Posterior vena cava (tissue), 2 donors: ENCODE measurements at regions not wholly inside any gene's neighbourhood (a gene's known extent, or its start where the extent isn't known, plus 50 kb on each side); places are given as distances from the start of the nearest gene placed in this dataset.
"Not testable (repeated sequence)": the region's sequence is repeated elsewhere in the genome, so short reads cannot be mapped to it uniquely, and the experiment has no call there.

Experiments used
- DNase-seq: peaks from one replicate; pipeline ENCODE4 v3.0.0-alpha.2; 2020; ENCODE audit warnings: low spot score
- intact Hi-C, 2 donors: fragments of 100-400 bp; cut with DNase I; formaldehyde crosslinking; loops; one replicate each; pipeline versions ENCODE4 v1.14.1 to v1.14.2; 2022 to 2023
- donor health status: DM: yes; HTN: yes; CAD: no.
- donor health status: DM: yes; HTN: yes; CAD: no.

DNA sequence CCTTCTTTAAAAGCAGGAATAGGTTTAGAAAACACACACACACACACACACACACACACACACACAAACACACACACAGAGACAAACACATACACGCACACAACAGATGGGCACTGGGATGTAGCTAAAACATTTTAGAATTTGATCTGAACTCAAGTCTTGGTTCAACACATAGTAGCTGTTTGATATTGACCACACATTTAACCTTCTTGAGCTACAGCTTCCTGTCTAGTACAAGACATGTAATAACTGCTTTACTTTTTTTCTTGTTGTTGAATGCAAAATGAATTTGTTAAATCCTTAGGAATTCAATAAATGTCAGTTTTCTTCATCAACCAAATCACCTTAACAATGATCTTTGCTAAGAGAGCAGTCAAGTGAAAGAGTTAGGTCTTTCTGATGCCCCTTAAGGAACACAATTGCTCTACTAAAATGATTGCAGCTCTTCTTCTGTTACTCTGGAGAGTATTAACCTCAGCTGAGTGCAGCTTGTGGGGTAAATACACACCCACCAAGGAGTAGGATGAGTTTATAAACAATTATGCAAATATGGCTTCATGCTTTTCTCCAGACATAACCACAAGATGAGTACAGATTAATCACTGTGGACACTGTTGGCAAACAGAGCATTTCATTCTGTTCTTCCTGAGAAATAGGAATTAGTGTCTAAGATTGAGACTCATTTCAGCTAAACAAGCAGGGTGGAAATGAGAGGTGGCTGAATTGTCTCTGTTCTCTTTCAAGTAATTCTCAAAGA lies 302.9 kb upstream of the PAPPA start:
- no peak for DNase-seq
- intact Hi-C loops, result no loop called here

DNA sequence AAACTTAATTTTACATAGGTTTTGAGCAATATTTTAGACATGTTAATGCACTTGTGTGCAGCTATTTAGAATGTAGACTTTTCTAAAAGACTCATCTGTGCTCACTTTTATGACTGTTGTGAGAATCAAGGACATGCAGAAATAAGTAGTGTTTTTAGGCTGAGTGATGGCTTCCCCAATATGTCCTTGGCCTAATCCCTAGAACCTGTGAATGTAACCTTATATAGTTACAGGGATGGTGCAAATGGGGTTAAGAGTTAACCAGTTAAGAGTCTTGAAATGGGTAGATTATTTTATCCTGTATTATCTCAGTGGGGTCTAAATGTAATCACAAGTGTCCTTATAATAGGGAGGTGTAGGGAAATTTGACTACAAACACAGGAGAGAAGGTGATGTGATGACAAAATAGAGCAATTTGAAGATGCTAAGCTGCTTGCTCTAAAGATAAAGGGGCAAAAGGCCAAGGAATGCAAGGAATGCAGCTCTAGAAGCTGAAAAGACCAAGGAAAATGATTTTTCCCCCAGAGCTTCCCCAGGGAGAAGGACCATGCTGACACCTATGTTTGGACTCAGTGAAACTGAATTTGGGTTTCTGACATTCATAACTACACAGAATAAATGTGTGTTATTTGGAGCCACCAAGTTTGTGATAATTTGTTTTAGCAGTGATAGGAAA lies 298.0 kb upstream of the PAPPA start:
- no peak for DNase-seq

DNA sequence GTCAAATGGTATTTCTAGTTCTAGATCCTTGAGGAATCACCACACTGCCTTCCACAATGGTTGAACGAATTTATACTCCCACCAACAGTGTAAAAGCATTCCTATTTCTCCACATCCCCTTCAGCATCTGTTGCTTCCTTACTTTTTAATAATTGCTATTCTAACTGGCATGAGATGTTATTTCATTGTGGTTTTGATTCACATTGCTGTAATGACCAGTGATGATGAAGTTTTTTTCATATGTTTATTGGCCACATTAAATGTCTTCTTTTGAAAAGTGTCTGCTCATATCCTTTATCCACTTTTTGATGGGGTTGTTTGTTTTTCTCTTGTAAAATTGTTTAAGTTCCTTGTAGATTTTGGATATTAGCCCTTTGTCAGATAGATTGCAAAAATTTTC lies 295.2 kb upstream of the PAPPA start:
- DNase-seq, intact Hi-C loops: not testable (repeated sequence)

More for the DNA sequence above, 298.0 kb upstream of the PAPPA start:
- intact Hi-C loops, result no loop called here

DNA sequence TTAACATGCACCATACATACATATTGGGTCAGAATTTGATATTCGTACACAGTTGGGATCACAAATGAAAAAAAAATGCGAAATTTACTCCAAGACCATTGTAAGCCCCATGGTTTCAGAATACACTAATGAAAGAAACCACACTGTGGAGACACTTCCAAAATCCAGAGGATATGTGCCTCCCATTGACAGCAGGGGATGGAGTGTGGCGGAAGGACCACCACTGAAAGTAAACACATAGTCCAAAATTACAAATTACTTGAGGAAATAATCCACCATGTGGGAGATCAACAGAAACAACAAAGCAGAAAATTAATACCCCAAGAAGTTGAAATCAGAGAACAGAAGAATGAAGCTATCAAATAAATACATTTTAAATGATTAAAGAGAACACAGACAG lies 291.6 kb upstream of the PAPPA start:
- no peak for DNase-seq
- intact Hi-C loops, result no loop called here

DNA sequence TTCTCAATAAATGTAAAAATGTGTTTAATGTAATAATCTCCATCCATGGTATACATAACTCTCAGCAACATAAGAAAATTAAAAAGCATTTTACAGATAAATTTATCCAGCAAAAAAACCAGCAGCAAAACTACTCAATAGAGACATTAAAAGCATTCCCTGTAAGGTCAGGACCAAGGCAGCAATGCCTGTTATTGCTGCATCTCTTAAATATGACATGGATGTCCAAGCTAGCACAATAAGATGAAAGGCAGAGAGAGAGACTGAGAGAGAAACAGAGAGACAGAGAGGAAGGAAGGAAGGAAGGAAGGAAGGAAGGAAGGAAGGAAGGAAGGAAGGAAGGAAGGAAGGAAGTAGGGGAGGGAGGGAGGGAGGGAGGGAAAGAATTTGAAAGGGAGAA lies 289.0 kb upstream of the PAPPA start:
- intact Hi-C loops, result no loop called here
- DNase-seq, result no peak

DNA sequence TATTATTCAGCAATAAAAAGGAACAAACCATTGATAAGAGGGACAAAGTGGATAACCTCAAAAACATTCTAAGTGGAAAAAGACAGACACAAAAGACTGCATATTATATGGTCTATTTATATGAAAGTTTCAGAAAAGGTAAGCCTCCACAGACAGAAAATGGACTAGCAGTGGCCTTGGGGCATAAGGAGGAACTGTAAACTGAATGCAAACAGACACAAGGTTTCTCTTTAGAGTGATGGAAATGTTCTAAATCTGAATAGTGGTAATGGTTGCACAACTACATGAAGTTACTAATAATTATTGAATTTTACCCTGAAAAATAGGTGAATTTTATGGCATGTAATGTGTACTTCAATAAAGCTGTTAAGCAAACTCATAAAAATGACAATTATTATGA lies 286.3 kb upstream of the PAPPA start:
- intact Hi-C loops, result no loop called here
- DNase-seq, result no peak

DNA sequence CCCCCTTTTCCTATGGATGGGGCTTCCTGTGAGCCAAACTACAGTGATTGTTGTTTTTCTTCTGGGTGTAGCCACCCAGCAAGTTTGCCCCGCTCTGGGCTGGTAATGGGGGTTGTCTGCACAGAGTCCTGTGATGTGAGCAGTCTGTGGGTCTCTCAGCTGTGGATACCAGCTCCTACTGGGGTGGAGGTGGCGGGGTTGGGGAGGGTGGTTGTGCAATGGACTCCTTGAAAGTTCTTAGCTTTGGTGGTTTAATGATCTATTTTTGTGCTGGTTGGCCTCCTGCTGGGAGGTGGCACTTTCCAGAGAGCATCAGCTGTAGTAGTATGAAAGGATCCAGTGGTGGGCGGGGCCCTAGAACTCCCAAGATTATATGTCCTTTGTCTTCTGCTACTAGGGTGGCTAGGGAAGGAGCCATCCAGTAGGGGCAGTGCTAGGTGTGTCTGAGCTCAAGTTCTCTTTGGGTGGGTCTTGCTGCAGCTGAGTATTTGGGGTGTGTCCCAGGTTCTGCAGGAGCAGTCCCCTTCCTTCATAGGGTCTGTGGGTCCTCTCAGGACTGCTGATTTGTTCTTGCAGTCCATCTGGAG lies 275.6 kb upstream of the PAPPA start:
- intact Hi-C loops, result no loop called here
- DNase-seq, result no peak

DNA sequence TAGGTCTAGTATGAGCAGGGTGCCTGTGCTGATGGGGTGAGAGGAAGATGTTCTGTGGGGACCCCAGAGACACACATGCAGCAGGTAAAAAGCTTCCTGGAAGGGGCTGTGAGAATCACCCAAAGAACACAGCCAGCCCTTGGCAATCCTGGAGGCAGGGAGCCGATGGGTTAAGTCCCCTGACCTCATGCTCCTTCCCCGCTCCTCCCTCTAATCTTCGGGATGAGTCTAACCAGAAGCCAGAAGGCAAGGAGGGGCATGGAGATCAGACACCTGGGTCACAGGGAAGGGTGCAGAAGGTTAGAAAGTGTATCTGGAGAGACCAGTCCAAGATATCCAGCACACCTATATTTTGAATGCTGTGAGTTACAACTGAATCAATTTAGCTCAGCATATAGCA lies 274.1 kb upstream of the PAPPA start:
- no peak for DNase-seq
- intact Hi-C loops, result no loop called here

DNA sequence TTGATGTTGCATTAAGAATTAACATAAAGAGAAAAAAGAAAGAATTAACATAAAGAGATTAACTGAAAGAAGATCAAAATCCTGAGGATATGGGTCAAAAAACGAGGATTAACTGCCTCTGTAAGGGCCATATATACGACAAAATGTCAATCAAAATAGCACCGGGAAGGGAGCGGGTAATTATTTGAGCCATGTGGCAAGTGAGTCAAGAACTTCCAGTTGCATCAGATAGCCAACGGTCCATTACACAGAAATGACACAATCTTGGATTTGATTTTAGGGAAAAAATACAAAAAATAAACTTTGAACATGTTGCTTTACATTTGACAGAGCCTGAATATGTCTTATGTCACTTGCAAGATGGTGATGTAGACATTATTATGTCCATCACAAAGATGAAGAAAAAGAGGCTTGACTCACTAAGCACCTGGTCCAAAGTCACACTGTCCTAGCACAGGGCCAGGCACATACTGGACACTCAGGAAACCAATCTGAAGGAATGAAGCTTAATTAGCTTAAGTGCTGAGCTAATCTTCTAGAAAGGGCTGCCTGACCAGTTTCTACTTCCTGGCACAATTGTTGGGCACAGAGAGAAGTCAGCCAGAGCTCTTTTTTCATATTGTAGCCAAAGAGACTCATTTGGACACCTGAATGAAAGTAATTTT lies 273.2 kb upstream of the PAPPA start:
- DNase-seq, result no peak
- intact Hi-C loops, result no loop called here

DNA sequence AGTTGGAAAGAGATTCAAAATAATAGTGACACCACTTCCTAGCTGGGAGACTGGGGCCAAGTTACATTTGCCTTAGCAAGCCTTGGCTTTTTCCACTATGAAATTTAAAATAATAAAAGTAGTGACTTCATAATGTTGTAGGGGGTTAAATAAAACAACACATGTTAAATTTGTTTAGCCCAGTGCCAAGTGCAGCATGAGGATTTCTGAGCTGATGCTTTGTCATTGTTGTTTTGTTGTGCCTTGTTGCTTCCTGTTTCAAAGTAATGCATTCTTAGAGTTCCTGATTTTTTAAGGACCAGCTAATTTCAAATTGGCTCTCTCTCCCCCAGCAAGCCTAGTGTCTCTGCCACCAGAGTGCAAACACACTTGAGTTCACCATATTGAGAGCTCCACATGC lies 270.7 kb upstream of the PAPPA start:
- DNase-seq, result no peak
- intact Hi-C loops, result no loop called here

DNA sequence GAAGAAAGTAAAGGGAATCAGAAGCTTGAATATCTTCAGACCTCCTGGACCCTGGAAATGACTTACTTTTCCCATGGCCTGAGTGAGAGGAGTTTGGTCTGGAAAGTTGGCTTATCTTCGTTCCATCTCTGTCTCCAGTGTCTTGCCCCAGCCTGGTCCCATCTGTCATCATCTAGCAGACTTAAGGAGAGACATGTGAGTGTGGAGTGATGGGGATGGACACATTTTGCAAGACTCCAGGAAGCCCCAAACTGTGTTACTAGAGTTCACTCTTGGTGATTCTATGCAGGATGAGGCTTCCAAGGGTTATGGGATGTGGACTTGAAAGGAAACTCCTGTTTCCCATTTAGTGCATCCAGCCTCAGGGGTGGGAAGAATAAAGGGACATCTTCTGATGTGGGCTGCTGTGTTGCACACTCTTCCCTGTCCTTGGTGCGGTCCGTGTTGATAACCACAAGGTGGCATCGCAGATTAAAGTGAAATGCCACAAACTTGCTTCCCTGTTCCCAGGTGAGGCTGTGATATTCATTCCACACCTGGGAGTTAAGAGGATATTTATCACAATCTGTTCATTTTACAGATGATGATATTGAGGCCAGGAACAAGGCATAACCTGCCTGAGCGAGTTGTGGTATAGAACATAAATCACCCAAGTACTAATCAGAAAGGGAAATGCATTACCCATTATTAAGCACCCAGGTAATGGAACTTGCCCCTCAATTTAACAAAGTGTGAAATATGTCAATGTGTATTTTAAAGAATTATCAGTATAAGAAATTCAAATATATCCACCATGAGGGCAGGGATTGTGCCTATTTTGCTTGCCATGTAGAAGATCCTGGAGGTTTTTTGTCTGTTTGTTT lies 269.9 kb upstream of the PAPPA start:
- DNase-seq, result no peak
- intact Hi-C loops, result no loop called here

DNA sequence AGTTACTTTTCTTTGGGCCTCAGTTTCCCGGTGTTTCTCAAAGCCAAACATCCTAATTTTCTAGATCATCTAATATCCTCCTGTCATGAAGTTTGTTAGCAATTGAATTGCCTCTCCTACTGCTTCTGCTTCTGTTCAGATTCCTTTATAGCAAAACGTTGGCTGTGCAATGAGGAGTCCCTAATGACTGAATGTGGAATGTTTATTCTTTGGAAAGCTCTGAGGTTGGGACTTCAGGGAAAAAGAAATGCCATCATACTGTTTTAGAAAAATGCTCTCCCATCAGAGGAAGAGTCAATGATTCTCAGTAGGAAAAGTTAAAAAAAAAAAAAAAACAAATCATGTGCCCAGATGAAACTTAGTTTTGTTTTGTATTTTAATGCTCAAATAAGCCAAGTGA lies 268.7 kb upstream of the PAPPA start:
- intact Hi-C loops, result no loop called here
- DNase-seq, result no peak

DNA sequence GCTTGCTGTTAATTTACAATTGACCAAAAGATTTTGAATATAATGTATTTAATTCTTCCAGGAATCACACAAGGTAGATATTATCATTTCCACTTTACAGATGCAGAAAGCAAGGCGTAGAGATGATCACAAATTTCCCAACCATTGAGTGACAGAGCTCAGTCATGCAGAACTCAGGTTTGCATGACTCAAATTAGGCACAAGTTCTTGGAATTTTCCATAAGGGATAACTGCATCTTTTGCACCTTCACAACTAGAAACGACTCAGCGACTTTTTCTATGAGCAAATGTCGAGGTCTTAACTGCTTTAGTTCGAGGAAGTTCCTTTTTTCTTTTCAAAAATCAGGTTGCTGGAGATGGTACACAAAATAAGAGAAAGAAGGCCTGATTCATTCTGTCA lies 265.5 kb upstream of the PAPPA start:
- no peak for DNase-seq
- intact Hi-C loops, result no loop called here

DNA sequence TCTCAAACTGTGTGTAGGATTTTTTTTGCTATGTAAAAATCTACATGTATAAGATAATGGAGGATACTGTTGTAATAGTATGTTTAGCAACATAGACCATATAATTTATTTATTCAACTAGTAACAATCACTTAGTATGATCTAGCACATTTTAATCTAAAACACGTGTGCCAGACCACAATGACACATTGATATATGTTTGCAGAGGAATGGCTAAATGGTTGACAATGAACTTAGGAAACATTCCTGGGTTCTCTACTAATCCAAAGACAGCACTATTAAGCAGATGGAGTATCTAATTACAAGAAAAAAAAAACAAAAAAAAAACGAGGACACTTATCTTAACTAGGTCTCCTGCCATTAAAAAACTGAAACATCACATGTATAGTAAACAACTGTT lies 261.7 kb upstream of the PAPPA start:
- intact Hi-C loops, result no loop called here
- no peak for DNase-seq

DNA sequence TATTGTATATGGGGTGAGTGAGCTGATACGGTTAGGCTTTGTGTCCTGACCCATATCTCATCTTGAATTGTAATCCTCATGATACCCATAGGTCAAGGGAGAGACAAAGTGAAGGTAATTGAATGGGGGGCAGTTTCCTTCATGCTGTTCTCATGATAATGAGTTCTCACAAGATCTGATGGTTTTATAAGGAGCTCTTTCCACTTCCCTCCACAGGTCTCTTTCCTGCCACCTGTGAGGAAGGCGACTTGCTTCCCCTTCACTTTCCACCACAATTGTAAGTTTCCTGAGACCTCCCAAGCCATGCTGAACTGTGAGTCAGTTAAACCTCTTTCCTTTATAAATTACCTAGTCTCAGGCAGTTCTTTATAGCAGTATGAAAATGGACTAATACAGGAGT lies 255.1 kb upstream of the PAPPA start:
- DNase-seq, intact Hi-C loops: not testable (repeated sequence)

DNA sequence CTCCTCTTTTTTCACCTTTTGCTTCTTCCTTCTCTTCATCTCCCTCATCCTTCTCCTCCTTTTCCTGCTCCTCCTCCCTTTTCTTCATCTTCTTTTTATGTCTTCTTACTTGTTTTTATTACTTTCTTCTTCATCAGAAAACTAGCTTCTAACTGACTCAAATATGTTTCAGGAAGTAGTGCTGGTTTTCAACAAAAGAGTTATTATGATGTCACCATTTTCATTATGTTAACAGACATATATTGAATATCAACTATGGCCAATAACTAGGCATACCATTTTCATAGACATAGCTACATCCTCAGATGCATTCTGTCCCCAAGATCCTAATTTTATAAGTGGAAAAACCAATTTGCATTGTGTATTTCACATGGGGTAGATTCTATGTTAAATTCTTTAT lies 252.9 kb upstream of the PAPPA start:
- intact Hi-C loops, result no loop called here
- no peak for DNase-seq

DNA sequence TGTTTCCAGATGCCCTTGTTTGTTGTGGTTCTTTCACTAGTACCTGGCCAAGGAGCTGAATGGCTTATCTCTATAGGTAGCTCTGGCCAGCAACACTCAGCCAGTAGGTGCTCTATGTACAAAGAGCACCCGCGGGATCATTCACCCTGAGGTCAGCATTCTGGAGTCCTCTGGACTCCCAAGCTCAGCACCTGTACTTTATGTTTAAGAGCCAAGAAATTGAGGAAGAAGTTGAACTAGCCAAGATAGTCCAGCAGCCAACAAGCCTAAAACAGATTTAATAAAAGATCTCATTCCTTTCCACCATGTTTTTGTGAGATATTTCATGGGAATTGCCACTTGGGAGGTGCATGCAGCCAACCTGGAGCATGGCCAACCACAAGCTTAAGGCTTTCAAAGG lies 242.6 kb upstream of the PAPPA start:
- intact Hi-C loops, result no loop called here
- DNase-seq, result no peak

DNA sequence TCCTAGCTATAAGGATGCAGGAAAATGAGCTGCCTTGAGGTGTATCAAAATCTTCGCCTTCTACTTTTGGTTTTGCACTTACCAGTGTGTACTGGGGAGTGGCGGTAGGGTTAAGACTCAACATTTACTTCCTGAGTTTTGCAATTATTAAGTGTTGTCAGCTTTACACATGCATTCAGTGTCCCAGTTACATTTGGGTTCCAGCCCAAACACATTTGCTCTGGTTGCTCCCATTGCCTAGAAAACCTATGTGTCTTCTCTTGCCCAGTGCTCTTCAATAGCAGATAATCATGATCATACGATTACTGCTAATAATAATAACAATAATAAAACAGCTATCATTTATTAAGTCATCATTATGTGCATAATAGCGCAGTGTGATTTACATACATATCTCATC lies 241.5 kb upstream of the PAPPA start:
- no peak for DNase-seq
- intact Hi-C loops, result no loop called here

DNA sequence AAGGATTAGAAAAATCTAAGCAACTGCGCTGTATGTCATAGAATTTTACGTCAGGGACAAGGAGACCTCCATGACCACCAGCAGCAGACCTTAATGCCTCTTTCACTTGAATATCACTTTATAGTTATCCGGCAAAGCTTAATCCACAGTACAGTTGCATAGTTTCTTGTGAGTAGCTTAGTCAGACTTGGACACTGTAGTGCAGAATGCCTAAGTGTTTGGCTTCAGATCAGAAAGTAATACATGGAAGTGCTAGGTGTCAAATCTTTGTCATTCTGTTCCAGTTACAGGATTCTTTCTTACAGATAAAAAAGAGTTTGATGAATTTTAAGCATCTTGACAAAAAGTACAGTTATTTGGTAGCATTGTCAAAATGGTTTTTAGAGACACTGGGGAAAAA lies 239.9 kb upstream of the PAPPA start:
- DNase-seq, result no peak
- intact Hi-C loops, result no loop called here

DNA sequence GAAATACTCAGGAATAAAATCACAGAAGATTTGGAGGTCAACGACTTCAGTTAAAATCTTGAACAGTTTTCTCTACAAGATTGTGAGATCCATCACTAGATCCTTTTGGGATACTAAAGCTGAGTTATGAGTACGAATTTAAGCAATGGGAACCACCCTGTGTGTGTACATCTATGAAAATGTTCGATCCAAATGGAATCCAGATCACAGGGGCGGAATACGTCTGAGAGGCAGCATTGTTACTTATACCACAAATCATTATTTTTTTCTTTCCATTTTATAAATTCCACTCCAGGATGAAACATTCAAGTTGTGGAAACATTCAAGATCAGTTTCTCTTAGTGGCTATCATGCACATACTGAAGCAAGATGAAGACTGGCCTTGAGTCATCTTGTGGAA lies 239.3 kb upstream of the PAPPA start:
- intact Hi-C loops, result no loop called here
- DNase-seq, result no peak
